ENCODE measurements at regions not wholly inside any gene's neighbourhood (a gene's known extent, or its start where the extent isn't known, plus 50 kb on each side); places are given as distances from the start of the nearest gene placed in this dataset.

DNA sequence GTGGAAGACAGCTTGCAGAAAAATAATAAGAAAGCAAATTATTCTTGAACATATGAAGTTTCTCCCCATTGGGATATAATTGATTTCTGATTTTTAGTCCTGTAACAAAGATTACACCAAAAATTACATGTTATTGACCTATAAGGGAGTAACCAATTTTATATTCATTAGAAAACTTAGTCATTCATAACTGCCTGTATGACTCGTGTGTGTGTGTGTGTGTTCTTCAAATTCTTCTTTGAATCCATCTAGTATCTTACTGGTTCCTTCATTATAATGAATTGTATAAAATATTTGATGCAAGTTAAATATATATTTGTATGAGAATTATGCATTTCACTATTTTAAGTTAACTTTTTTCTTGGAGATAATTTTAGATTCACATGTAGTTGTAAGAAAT, 310.4 kb downstream of the HAO1 start (continued):
- TF ChIP-seq RNF2 (conservative IDR thresholded peaks at IDR 0.05; ENCODE audit: low read depth) (no peak), ZNF773 (CRISPR knock-in tag; IDR thresholded peaks at IDR 0.05; ENCODE audit: borderline replicate concordance) (no peak), POLR2G (IDR thresholded peaks at IDR 0.05; ENCODE audit: low read depth, low read length) (no peak), NFIB (CRISPR knock-in tag; IDR thresholded peaks at IDR 0.05; ENCODE audit: borderline replicate concordance) (no peak), YEATS4 (CRISPR knock-in tag; IDR thresholded peaks at IDR 0.05; ENCODE audit: borderline replicate concordance) (no peak), ZFP36L1 (CRISPR knock-in tag; IDR thresholded peaks at IDR 0.05) (no peak)

DNA sequence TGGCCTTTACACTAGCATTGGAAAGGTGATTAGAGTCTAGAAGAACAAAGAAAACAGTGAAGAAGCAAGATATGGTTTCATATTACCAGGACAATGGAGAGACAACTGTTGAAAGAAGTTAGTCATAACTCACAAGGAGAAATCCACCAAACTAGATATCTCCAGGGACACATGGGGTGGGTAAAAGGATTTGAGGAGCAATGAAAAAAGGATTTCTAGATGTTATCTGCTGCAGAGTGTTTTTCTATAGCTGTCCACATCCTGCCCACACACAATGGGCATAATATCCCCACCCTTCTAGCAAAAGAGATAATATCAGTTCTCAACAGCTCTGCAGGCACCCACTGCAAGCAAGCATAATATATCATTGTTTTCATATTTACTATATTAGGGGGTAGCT, 303.1 kb downstream of the HAO1 start:
- Histone ChIP-seq H3K4me3 (replicated peaks in 1 of 3; ENCODE audit: insufficient read depth in 1 of 3, low read depth in 2 of 3, low read length in 3 of 3) (no peak overlapping the region), H3K36me3 (replicated peaks in 1 of 2; ENCODE audit: control insufficient read depth in 1 of 2, insufficient read depth in 2 of 2, low read length in 2 of 2) (no peaks in the 10 kb centered on the region), H4K20me1 (ENCODE audit: insufficient read depth, low read length) (no peaks in the 10 kb centered on the region), H3K9ac (ENCODE audit: insufficient read depth, low read depth, low read length) (no peak overlapping the region), H3K27ac (ENCODE audit: extremely low read length, insufficient read depth, low read length) (no peak overlapping the region), H3K4me2 (ENCODE audit: low read depth, low read length) (no peak overlapping the region), H3K4me1 (ENCODE audit: insufficient read depth, low read length) (no peaks in the 10 kb centered on the region), H3K9me3 (ENCODE audit: low read length) (no peaks in the 10 kb centered on the region), H3K79me2 (ENCODE audit: insufficient read depth, low read length) (no peaks in the 10 kb centered on the region), H3K27me3 (ENCODE audit: control insufficient read depth in 1 of 2, insufficient read depth in 2 of 2, low read length in 2 of 2) (no peaks in the 10 kb centered on the region), H2AFZ (ENCODE audit: low read length) (no peak overlapping the region)
- no TSS peak for BruUV-seq (replicated peaks)
- POLR2A ChIA-PET = no interaction called here
- intact Hi-C loops (cut with micrococcal nuclease; ENCODE audit: unreplicated experiment) = no loop called here
- FAIRE-seq (no peak), ATAC-seq (no peak), DNase-seq (ENCODE audit: low spot score) (no peak)
- CTCF ChIA-PET (ENCODE audit: low intra/inter-chr PET ratio, low total read pairs) = no interaction called here
- in situ Hi-C loops (cut with HindIII; ENCODE audit: extremely low pct_ligation_motif_present, low pct_unique_long_range_greater_than_20kb) = no loop called here
- TF ChIP-seq NFE2L2 (IDR thresholded peaks at IDR 0.05; ENCODE audit: low read length) (no peak), HCFC1 (IDR thresholded peaks at IDR 0.05; ENCODE audit: low read depth, low read length) (no peak), ERF (CRISPR knock-in tag; IDR thresholded peaks at IDR 0.05) (no peak), NCOA1 (CRISPR knock-in tag; IDR thresholded peaks at IDR 0.05) (no peak), MLLT10 (CRISPR knock-in tag; IDR thresholded peaks at IDR 0.05) (no peak), ZSCAN31 (CRISPR knock-in tag; IDR thresholded peaks at IDR 0.05; ENCODE audit: low read depth) (no peak), ZNF460 (CRISPR knock-in tag; IDR thresholded peaks at IDR 0.05; ENCODE audit: borderline replicate concordance) (no peak), EHMT2 (IDR thresholded peaks at IDR 0.05; ENCODE audit: borderline replicate concordance, low read depth, low read length) (no peak), ZNF30 (CRISPR knock-in tag; IDR thresholded peaks at IDR 0.05) (no peak), ZNF224 (CRISPR knock-in tag; IDR thresholded peaks at IDR 0.05) (no peak), PHF8 (CRISPR knock-in tag; IDR thresholded peaks at IDR 0.05) (no peak)
- TF ChIP-seq, protein P1, sequence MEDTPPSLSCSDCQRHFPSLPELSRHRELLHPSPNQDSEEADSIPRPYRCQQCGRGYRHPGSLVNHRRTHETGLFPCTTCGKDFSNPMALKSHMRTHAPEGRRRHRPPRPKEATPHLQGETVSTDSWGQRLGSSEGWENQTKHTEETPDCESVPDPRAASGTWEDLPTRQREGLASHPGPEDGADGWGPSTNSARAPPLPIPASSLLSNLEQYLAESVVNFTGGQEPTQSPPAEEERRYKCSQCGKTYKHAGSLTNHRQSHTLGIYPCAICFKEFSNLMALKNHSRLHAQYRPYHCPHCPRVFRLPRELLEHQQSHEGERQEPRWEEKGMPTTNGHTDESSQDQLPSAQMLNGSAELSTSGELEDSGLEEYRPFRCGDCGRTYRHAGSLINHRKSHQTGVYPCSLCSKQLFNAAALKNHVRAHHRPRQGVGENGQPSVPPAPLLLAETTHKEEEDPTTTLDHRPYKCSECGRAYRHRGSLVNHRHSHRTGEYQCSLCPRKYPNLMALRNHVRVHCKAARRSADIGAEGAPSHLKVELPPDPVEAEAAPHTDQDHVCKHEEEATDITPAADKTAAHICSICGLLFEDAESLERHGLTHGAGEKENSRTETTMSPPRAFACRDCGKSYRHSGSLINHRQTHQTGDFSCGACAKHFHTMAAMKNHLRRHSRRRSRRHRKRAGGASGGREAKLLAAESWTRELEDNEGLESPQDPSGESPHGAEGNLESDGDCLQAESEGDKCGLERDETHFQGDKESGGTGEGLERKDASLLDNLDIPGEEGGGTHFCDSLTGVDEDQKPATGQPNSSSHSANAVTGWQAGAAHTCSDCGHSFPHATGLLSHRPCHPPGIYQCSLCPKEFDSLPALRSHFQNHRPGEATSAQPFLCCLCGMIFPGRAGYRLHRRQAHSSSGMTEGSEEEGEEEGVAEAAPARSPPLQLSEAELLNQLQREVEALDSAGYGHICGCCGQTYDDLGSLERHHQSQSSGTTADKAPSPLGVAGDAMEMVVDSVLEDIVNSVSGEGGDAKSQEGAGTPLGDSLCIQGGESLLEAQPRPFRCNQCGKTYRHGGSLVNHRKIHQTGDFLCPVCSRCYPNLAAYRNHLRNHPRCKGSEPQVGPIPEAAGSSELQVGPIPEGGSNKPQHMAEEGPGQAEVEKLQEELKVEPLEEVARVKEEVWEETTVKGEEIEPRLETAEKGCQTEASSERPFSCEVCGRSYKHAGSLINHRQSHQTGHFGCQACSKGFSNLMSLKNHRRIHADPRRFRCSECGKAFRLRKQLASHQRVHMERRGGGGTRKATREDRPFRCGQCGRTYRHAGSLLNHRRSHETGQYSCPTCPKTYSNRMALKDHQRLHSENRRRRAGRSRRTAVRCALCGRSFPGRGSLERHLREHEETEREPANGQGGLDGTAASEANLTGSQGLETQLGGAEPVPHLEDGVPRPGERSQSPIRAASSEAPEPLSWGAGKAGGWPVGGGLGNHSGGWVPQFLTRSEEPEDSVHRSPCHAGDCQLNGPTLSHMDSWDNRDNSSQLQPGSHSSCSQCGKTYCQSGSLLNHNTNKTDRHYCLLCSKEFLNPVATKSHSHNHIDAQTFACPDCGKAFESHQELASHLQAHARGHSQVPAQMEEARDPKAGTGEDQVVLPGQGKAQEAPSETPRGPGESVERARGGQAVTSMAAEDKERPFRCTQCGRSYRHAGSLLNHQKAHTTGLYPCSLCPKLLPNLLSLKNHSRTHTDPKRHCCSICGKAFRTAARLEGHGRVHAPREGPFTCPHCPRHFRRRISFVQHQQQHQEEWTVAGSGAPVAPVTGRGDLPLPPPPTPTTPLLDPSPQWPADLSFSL (CRISPR knock-in tag; IDR thresholded peaks at IDR 0.05) = no peak
- TF ChIP-seq, protein P2, sequence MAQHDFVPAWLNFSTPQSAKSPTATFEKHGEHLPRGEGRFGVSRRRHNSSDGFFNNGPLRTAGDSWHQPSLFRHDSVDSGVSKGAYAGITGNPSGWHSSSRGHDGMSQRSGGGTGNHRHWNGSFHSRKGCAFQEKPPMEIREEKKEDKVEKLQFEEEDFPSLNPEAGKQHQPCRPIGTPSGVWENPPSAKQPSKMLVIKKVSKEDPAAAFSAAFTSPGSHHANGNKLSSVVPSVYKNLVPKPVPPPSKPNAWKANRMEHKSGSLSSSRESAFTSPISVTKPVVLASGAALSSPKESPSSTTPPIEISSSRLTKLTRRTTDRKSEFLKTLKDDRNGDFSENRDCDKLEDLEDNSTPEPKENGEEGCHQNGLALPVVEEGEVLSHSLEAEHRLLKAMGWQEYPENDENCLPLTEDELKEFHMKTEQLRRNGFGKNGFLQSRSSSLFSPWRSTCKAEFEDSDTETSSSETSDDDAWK (CRISPR knock-in tag; IDR thresholded peaks at IDR 0.05) = no peak
